B cell (primary cell): ENCODE measurements at regions not wholly inside any gene's neighbourhood (a gene's known extent, or its start where the extent isn't known, plus 50 kb on each side); places are given as distances from the start of the nearest gene placed in this dataset.

Experiments
- EZH2 ChIP-seq: IDR thresholded peaks from 2 replicates; pipeline ENCODE4 v1.6.1; 2012; ENCODE audit warnings: borderline replicate concordance, low read depth, mild to moderate bottlenecking, moderate library complexity, low read length; ENCODE audit not compliant: insufficient read depth, poor library complexity, severe bottlenecking
- TF ChIP-seq, protein P1 (sequence below): fragments of 200-600 bp; IDR thresholded peaks from one replicate; pipeline ENCODE4 v1.8.0; 2022; ENCODE audit warnings: antibody characterized with exemption, mild to moderate bottlenecking

GRCh38 chr11:92770981-92771380 lies 198.5 kb upstream of the MTNR1B start:
- TF ChIP-seq, protein P1, sequence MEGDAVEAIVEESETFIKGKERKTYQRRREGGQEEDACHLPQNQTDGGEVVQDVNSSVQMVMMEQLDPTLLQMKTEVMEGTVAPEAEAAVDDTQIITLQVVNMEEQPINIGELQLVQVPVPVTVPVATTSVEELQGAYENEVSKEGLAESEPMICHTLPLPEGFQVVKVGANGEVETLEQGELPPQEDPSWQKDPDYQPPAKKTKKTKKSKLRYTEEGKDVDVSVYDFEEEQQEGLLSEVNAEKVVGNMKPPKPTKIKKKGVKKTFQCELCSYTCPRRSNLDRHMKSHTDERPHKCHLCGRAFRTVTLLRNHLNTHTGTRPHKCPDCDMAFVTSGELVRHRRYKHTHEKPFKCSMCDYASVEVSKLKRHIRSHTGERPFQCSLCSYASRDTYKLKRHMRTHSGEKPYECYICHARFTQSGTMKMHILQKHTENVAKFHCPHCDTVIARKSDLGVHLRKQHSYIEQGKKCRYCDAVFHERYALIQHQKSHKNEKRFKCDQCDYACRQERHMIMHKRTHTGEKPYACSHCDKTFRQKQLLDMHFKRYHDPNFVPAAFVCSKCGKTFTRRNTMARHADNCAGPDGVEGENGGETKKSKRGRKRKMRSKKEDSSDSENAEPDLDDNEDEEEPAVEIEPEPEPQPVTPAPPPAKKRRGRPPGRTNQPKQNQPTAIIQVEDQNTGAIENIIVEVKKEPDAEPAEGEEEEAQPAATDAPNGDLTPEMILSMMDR, result no peak
- no peak for TF ChIP-seq EZH2
